Activated T-cell treated with anti-CD3 and anti-CD28 coated beads, Interleukin-2, amount 50 U/mL, for 24 hours (primary cell): ENCODE measurements at regions not wholly inside any gene's neighbourhood (a gene's known extent, or its start where the extent isn't known, plus 50 kb on each side); places are given as distances from the start of the nearest gene placed in this dataset.

Experiments
- DNase-seq: peaks from one replicate; pipeline ENCODE4 v3.0.0-alpha.2; 2020
- H3K27ac Mint-ChIP-seq: 2 replicates; pipeline ENCODE4 v1.8.0; 2020; ENCODE audit warnings: mild to moderate bottlenecking, mixed read lengths
- H3K27me3 Mint-ChIP-seq: 2 replicates; pipeline ENCODE4 v1.8.0; 2020; ENCODE audit warnings: mixed read lengths
- H3K36me3 Mint-ChIP-seq: 2 replicates; pipeline ENCODE4 v1.8.0; 2020; ENCODE audit warnings: low read depth, mixed read lengths
- H3K4me1 Mint-ChIP-seq: 2 replicates; pipeline ENCODE4 v1.8.0; 2020; ENCODE audit warnings: low read depth, mixed read lengths
- H3K4me3 Mint-ChIP-seq: 2 replicates; pipeline ENCODE4 v1.8.0; 2020; ENCODE audit warnings: mild to moderate bottlenecking, moderate library complexity, mixed read lengths
- H3K9me3 Mint-ChIP-seq: 2 replicates; pipeline ENCODE4 v1.8.0; 2020; ENCODE audit warnings: mixed read lengths

DNA sequence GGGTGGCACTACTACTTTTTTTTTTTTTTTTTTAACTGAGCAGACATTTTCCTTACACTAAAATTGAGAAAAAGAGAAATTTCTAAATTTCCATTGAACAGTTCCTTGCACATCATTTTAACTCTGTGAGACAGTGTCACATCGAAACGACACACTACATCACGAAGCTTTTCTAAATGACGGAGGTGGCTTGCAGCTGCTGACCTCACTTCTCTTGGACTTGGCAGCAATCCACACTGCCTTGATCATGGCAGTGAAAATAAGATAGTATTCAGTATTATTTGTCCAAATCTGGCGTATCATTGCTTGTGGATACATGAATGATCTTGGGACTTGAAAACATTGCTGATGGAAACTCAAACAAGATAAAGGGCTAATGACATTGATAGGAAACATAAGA is 80.3 kb upstream of the CYYR1 start:
- H3K27me3 Mint-ChIP-seq, result no peaks in the 10 kb centered on the region
- no peaks in the 10 kb centered on the region for H3K36me3 Mint-ChIP-seq
- H3K27ac Mint-ChIP-seq, result no peak overlapping the region
- no peaks in the 10 kb centered on the region for H3K9me3 Mint-ChIP-seq
- DNase-seq, result no peak
- H3K4me3 Mint-ChIP-seq, result no peak overlapping the region
- H3K4me1 Mint-ChIP-seq, result no peaks in the 10 kb centered on the region

DNA sequence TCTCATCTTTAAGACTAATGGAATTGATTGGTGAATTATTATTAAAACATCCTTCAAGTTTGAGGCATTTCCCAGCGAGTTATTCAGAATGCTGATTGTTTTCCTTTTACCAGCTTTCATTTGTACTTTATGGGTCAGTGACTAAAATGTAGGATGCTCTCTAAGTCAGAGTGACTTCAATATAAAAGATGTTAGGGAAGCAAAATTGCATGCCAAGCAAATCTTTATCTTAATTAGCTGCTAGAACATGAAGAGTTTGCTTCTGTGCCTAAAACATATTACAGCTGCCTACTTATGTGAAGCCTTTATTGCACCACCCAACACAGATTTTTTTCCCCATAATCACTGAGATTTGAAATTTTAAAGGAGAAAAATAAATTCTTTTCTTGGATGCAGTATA is 79.8 kb upstream of the CYYR1 start:
- no peaks in the 10 kb centered on the region for H3K4me1 Mint-ChIP-seq
- DNase-seq, result no peak
- H3K27ac Mint-ChIP-seq, result no peak overlapping the region
- no peaks in the 10 kb centered on the region for H3K36me3 Mint-ChIP-seq
- H3K27me3 Mint-ChIP-seq, result no peaks in the 10 kb centered on the region
- no peaks in the 10 kb centered on the region for H3K9me3 Mint-ChIP-seq
- no peak overlapping the region for H3K4me3 Mint-ChIP-seq

DNA sequence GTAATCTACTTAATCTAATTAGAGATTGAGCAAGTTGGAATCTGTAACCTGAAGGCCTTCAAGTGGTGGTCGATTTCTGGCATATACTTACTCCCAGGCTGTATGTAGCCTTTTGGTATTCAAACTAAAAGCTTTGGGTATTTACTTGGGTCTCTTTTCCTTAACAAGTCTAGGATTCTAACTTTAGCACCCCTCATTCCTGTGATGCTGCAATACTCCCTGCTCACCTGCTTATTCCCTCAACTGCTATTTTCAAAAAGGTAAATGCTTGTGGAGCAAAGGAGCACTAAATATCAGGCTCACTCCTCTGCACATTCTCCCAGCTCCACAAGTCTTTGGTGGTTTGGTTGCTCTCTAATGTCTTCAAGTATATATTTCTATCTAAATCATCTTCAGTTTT is 68.0 kb upstream of the CYYR1 start:
- H3K4me3 Mint-ChIP-seq, result no peak overlapping the region
- DNase-seq, result no peak
- H3K4me1 Mint-ChIP-seq, result no peaks in the 10 kb centered on the region
- H3K27ac Mint-ChIP-seq, result no peak overlapping the region
- no peaks in the 10 kb centered on the region for H3K9me3 Mint-ChIP-seq
- H3K27me3 Mint-ChIP-seq, result peaks cover 12% of the 10 kb centered on the region
- no peaks in the 10 kb centered on the region for H3K36me3 Mint-ChIP-seq

DNA sequence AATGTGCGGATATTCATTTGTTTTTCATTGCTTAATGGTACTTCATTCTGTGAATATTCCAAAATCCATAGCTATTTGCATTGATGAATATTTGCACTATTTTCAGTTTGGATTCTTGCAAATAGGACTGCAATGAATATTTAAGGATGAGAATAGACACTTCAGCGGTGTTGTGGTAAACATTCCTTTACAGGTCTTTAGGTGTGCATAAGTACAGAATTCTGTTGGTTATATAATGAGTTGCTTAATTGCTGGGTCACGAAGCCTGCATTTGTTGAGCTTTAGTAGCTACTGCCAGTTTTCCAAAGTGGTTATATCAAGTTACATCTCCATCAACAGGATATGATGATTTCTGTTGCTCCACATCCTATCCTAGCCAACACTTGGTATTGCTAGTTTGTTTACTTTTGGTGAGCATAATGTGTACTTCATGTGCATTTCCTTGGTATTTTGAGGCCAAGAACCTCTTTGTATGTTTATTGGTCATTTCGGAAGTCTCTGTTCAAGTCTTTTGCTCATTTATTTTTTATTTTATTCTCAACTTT is 64.2 kb upstream of the CYYR1 start:
- Mint-ChIP-seq H3K9me3 (peaks cover 4% of the 10 kb centered on the region), H3K27ac (no peak overlapping the region), H3K4me1 (no peaks in the 10 kb centered on the region), H3K36me3 (no peaks in the 10 kb centered on the region), H3K4me3 (no peak overlapping the region), H3K27me3 (no peaks in the 10 kb centered on the region)
- DNase-seq, result no peak

DNA sequence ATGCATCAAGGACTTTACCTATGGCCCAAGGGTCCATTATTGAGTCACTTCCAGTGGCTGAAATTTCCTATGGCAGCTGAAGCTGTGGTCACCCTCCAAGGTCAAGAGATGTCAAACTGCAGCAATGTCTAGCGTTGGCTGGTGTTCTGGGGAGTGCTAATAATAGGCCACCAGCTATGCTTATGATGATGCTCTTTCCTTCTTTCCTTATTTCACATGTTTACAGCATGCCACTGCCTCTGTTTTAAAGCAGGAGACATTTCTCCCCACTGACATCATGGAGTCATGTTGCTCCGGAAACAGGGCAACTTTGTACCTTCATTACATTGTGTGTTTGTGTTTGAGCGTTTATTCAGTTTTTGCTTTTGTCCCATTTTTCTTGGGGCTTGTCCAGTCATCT is 62.6 kb upstream of the CYYR1 start:
- Mint-ChIP-seq H3K36me3 (no peaks in the 10 kb centered on the region), H3K27ac (no peak overlapping the region), H3K4me1 (no peaks in the 10 kb centered on the region), H3K27me3 (no peaks in the 10 kb centered on the region), H3K9me3 (peaks cover 7% of the 10 kb centered on the region), H3K4me3 (no peak overlapping the region)
- no peak for DNase-seq

DNA sequence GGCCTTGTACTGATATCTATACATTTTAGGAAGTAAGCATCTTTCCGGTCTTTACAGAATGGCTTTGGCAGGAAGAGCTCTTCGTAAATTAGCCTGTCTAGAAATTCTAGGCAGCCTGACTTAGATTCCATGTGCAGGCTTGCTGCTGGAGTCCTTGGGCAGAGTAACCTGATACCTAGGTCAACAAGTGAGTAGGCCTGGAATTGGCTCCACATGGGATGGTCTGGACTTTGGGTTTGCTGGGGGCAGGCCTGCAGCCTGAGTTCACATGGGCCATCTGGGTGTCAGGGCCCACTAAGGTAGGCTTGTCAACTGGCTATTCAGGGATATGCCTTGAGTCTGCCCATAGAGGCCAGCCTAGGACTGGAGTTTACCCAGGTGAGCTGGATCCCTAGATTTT is 59.6 kb upstream of the CYYR1 start:
- DNase-seq, result no peak
- Mint-ChIP-seq H3K9me3 (peaks cover 7% of the 10 kb centered on the region), H3K27me3 (no peaks in the 10 kb centered on the region), H3K27ac (no peak overlapping the region), H3K36me3 (no peaks in the 10 kb centered on the region), H3K4me1 (no peaks in the 10 kb centered on the region), H3K4me3 (no peak overlapping the region)

DNA sequence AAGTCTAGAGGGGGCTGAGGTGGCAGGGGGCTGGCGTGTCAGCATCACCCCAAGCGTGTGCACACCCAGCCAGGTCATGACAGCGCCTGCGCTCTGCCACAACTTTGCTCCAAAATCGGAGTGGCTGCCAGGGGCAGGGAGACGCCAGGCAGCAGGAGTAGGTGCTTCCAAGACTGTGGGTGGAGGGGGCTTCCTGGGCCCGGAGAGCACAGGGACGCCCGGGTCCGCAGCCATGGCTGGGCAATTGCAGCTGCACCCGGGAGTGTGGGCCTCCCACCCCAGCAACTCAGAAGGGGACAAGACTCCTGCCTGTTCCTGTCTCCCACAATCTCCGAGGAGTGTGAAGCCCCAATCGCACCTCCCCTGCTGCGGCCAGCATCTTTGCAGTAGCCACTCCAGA is 53.1 kb upstream of the CYYR1 start:
- DNase-seq, result no peak
- Mint-ChIP-seq H3K27me3 (no peaks in the 10 kb centered on the region), H3K27ac (no peak overlapping the region), H3K4me1 (no peaks in the 10 kb centered on the region), H3K36me3 (no peaks in the 10 kb centered on the region), H3K4me3 (no peak overlapping the region), H3K9me3 (no peaks in the 10 kb centered on the region)

DNA sequence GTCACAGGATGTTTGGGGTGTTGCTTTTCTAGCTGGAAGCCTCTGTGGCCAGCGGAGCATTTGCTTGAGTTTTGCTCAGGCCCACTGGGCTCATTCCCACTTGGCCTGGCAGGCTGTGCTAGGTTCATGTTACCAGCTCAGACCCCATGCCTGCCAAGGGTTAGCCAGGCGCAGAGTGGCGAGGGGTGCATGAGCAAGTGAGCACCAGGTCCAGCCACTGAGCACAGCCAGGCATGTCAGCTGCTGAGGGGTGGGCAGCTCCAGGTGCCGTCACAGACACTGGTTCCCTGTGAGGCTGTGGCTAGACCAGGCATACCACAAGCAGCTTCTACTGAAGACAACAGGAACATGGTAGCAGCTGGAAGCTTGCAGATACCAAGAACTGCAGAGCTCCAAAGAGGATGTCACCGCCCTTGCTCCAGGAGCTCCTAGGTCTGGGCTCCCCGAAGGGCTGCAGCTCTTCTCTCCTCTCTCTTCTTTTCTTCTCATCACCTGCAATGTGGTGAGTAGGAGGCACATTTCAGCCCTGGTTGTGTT is 52.0 kb upstream of the CYYR1 start:
- Mint-ChIP-seq H3K4me1 (no peaks in the 10 kb centered on the region), H3K36me3 (no peaks in the 10 kb centered on the region), H3K4me3 (no peak overlapping the region), H3K27ac (no peak overlapping the region), H3K27me3 (no peaks in the 10 kb centered on the region), H3K9me3 (no peaks in the 10 kb centered on the region)
- DNase-seq, result no peak
